Neural cell (in vitro differentiated cells): ENCODE measurements at regions not wholly inside any gene's neighbourhood (a gene's known extent, or its start where the extent isn't known, plus 50 kb on each side); places are given as distances from the start of the nearest gene placed in this dataset.

Experiments used
- H2AFZ ChIP-seq: fragments of 200-600, 300-800 bp; sonication (generic), shearing (Covaris generic); 2 replicates; pipeline ENCODE4 v1.6.0; 2014; ENCODE audit warnings: low read depth, mild to moderate bottlenecking, antibody characterized with exemption, low read length, moderate library complexity
- H3F3A ChIP-seq: fragments of 200-600 bp; shearing (Covaris generic); 2 replicates; pipeline ENCODE4 v1.6.1; 2016; ENCODE audit warnings: mild to moderate bottlenecking, moderate library complexity, mixed read lengths, antibody characterized with exemption, low read length; ENCODE audit not compliant: insufficient read depth, poor library complexity, severe bottlenecking
- H3K27ac ChIP-seq: fragments of 200-600, 300-800 bp; sonication (generic), shearing (Covaris generic); 2 replicates; pipeline ENCODE4 v1.5.1; 2014; ENCODE audit warnings: mild to moderate bottlenecking, low read length, moderate library complexity
- H3K27me3 ChIP-seq: fragments of 300-800, 200-600 bp; sonication (generic), shearing (Covaris generic); 2 replicates; pipeline ENCODE4 v1.6.0; 2014; ENCODE audit warnings: mild to moderate bottlenecking, low read depth, low read length, moderate library complexity; ENCODE audit not compliant: insufficient read depth
- H3K36me3 ChIP-seq: fragments of 300-800, 200-600 bp; sonication (generic), shearing (Covaris generic); 2 replicates; pipeline ENCODE4 v1.5.1; 2014; ENCODE audit warnings: mild to moderate bottlenecking, antibody characterized with exemption, low read length, moderate library complexity; ENCODE audit not compliant: insufficient read depth
- H3K4me2 ChIP-seq: fragments of 300-800, 200-600 bp; sonication (generic), shearing (Covaris generic); 2 replicates; pipeline ENCODE4 v1.6.0; 2014; ENCODE audit warnings: mild to moderate bottlenecking, low read length
- H3K4me3 ChIP-seq: fragments of 300-800, 200-600 bp; sonication (generic), shearing (Covaris generic); 2 replicates; pipeline ENCODE4 v1.5.1; 2014; ENCODE audit warnings: mild to moderate bottlenecking, low read length, moderate library complexity
- H3K79me2 ChIP-seq: fragments of 200-600 bp; shearing (Covaris generic); replicated peaks from 2 replicates; pipeline ENCODE4 v1.6.0; 2014; ENCODE audit warnings: mild to moderate bottlenecking, low read length, moderate library complexity; ENCODE audit not compliant: insufficient read depth
- H3K9ac ChIP-seq: fragments of 300-800, 200-600 bp; sonication (generic), shearing (Covaris generic); 2 replicates; pipeline ENCODE4 v1.6.1; 2016; ENCODE audit warnings: mild to moderate bottlenecking, low read length, mixed read lengths
- H3K9me2 ChIP-seq: fragments of 200-600 bp; shearing (Covaris generic); 2 replicates; pipeline ENCODE4 v1.6.1; 2016; ENCODE audit warnings: mild to moderate bottlenecking, low read length, mixed read lengths; ENCODE audit not compliant: insufficient read depth
- H3K9me3 ChIP-seq: fragments of 200-600, 300-800 bp; sonication (generic), shearing (Covaris generic); 2 replicates; pipeline ENCODE4 v1.6.1; 2016; ENCODE audit warnings: mild to moderate bottlenecking, mixed run types, low read length, moderate library complexity, mixed read lengths
- H4K20me1 ChIP-seq: fragments of 200-600 bp; shearing (Covaris generic); 2 replicates; pipeline ENCODE4 v1.6.1; 2016; ENCODE audit warnings: mild to moderate bottlenecking, mixed run types; ENCODE audit not compliant: insufficient read depth
- EP300 ChIP-seq: fragments of 450-650 bp; conservative IDR thresholded peaks from 2 replicates; pipeline ENCODE4 v1.6.1; 2014; ENCODE audit warnings: antibody characterized with exemption, mild to moderate bottlenecking, moderate library complexity; ENCODE audit not compliant: poor library complexity, severe bottlenecking
- EZH2 ChIP-seq: fragments of 200-600, 300-800 bp; shearing (Covaris generic), sonication (generic); IDR thresholded peaks from 2 replicates; pipeline ENCODE4 v1.6.1; 2014; ENCODE audit warnings: antibody characterized with exemption, low read length, borderline replicate concordance, mild to moderate bottlenecking; ENCODE audit not compliant: insufficient read depth, poor library complexity, severe bottlenecking
- MXI1 ChIP-seq: fragments of 450-650 bp; conservative IDR thresholded peaks from 2 replicates; pipeline ENCODE4 v1.6.1; 2014; ENCODE audit warnings: antibody characterized with exemption, mild to moderate bottlenecking; ENCODE audit not compliant: poor library complexity, severe bottlenecking
- POLR2AphosphoS5 ChIP-seq: IDR thresholded peaks from 2 replicates; pipeline ENCODE4 v1.6.1; 2012
- RAD21 ChIP-seq: fragments of 450-650 bp; conservative IDR thresholded peaks from 2 replicates; pipeline ENCODE4 v1.6.1; 2014; ENCODE audit warnings: antibody characterized with exemption, mild to moderate bottlenecking, moderate library complexity
- SMC3 ChIP-seq: fragments of 450-650 bp; conservative IDR thresholded peaks from 2 replicates; pipeline ENCODE4 v1.6.1; 2014; ENCODE audit warnings: antibody characterized with exemption, mild to moderate bottlenecking, moderate library complexity; ENCODE audit not compliant: poor library complexity
- TAF1 ChIP-seq: IDR thresholded peaks from 2 replicates; pipeline ENCODE4 v1.6.1; 2012; ENCODE audit warnings: low read depth
- TF ChIP-seq, protein P1 (sequence below): IDR thresholded peaks from 2 replicates; pipeline ENCODE4 v1.6.1; 2012; ENCODE audit warnings: borderline replicate concordance
- TF ChIP-seq, protein P2 (sequence below): fragments of 450-650 bp; IDR thresholded peaks from 2 replicates; pipeline ENCODE4 v1.5.1; 2014; ENCODE audit warnings: antibody characterized with exemption, mild to moderate bottlenecking, moderate library complexity; ENCODE audit not compliant: poor library complexity, severe bottlenecking

DNA sequence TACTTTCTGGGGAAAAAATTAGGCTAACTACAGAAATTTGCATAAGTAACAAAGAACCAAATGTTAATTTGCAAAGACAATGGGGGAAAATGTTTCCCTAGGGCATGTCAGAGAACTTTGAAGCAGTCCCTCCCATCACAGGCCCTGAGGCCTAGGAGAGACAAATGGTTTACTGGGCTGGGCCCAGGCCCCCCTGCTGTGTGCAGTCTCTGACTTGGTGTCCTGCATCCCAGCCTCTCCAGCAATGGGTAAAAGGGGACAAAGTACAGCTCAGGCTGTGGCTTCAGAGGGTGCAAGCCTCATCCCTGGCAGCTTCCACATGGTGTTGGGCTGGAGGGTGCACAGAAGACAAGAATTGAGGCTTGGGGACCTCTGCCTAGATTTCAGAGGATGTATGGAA lies 788.4 kb downstream of the FRK start:
- Histone ChIP-seq H3F3A (no peaks in the 10 kb centered on the region), H3K4me3 (no peak overlapping the region)

DNA sequence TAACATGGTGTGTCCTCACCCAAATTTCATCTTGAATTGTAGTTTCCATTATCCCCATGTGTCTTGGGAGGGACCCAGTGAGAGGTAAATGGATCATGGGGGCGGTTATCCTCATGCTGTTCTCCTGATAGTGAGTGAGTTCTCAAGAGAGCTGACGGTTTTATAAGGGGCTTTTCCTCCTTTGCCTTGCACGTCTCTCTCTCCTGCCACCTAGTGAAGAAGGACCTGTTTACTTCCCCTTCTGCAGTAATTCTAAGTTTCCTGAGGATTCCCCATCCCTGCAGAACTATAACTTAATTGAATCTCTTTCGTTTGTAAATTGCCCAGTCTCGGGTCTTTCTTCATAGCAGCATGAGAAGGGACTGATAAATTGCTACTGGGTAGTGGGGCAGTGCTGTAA lies 789.3 kb downstream of the FRK start:
- Histone ChIP-seq H3F3A (no peaks in the 10 kb centered on the region), H2AFZ (no peak overlapping the region), H4K20me1 (no peaks in the 10 kb centered on the region), H3K27me3 (no peaks in the 10 kb centered on the region), H3K27ac (no peak overlapping the region), H3K4me3 (no peak overlapping the region), H3K36me3 (no peaks in the 10 kb centered on the region), H3K4me2 (no peak overlapping the region), H3K9ac (no peak overlapping the region), H3K9me3 (no peaks in the 10 kb centered on the region), H3K9me2 (no peaks in the 10 kb centered on the region), H3K79me2 (no peaks in the 10 kb centered on the region)
- TF ChIP-seq EP300: no peak
- TF ChIP-seq, protein P1, sequence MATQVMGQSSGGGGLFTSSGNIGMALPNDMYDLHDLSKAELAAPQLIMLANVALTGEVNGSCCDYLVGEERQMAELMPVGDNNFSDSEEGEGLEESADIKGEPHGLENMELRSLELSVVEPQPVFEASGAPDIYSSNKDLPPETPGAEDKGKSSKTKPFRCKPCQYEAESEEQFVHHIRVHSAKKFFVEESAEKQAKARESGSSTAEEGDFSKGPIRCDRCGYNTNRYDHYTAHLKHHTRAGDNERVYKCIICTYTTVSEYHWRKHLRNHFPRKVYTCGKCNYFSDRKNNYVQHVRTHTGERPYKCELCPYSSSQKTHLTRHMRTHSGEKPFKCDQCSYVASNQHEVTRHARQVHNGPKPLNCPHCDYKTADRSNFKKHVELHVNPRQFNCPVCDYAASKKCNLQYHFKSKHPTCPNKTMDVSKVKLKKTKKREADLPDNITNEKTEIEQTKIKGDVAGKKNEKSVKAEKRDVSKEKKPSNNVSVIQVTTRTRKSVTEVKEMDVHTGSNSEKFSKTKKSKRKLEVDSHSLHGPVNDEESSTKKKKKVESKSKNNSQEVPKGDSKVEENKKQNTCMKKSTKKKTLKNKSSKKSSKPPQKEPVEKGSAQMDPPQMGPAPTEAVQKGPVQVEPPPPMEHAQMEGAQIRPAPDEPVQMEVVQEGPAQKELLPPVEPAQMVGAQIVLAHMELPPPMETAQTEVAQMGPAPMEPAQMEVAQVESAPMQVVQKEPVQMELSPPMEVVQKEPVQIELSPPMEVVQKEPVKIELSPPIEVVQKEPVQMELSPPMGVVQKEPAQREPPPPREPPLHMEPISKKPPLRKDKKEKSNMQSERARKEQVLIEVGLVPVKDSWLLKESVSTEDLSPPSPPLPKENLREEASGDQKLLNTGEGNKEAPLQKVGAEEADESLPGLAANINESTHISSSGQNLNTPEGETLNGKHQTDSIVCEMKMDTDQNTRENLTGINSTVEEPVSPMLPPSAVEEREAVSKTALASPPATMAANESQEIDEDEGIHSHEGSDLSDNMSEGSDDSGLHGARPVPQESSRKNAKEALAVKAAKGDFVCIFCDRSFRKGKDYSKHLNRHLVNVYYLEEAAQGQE: no peak
- no peak for TF ChIP-seq TAF1
- no peak for TF ChIP-seq SMC3
- no peak for TF ChIP-seq EZH2
- TF ChIP-seq POLR2AphosphoS5: no peak
- TF ChIP-seq, protein P2, sequence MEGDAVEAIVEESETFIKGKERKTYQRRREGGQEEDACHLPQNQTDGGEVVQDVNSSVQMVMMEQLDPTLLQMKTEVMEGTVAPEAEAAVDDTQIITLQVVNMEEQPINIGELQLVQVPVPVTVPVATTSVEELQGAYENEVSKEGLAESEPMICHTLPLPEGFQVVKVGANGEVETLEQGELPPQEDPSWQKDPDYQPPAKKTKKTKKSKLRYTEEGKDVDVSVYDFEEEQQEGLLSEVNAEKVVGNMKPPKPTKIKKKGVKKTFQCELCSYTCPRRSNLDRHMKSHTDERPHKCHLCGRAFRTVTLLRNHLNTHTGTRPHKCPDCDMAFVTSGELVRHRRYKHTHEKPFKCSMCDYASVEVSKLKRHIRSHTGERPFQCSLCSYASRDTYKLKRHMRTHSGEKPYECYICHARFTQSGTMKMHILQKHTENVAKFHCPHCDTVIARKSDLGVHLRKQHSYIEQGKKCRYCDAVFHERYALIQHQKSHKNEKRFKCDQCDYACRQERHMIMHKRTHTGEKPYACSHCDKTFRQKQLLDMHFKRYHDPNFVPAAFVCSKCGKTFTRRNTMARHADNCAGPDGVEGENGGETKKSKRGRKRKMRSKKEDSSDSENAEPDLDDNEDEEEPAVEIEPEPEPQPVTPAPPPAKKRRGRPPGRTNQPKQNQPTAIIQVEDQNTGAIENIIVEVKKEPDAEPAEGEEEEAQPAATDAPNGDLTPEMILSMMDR: no peak
- no peak for TF ChIP-seq RAD21
- no peak for TF ChIP-seq MXI1

More for the DNA sequence above, 788.4 kb downstream of the FRK start:
- Histone ChIP-seq H3K79me2 (no peaks in the 10 kb centered on the region), H3K4me2 (no peak overlapping the region), H3K9me3 (no peaks in the 10 kb centered on the region), H3K27me3 (no peaks in the 10 kb centered on the region), H3K9me2 (no peaks in the 10 kb centered on the region), H3K9ac (no peak overlapping the region), H3K36me3 (no peaks in the 10 kb centered on the region), H3K27ac (no peak overlapping the region), H4K20me1 (no peaks in the 10 kb centered on the region), H2AFZ (no peak overlapping the region)
- TF ChIP-seq MXI1: no peak
- TF ChIP-seq, protein P1: no peak
- TF ChIP-seq, protein P2: no peak
- no peak for TF ChIP-seq EP300
- no peak for TF ChIP-seq RAD21
- no peak for TF ChIP-seq TAF1
